SJSA1 (cell line): ENCODE measurements at regions not wholly inside any gene's neighbourhood (a gene's known extent, or its start where the extent isn't known, plus 50 kb on each side); places are given as distances from the start of the nearest gene placed in this dataset.
A peak's percentile ranks its signal among the peaks of the same experiment; 100 is the strongest.

Source experiments
- DNase-seq, 2 experiments: peaks; one replicate each; pipeline ENCODE4 v3.0.0-alpha.2; 2015 to 2020; ENCODE audit warnings: low spot score in 2 of 2, low read depth in 1 of 2
- H3K27ac ChIP-seq: fragments of 250-450 bp; sonication (Bioruptor Pico); 2 replicates; pipeline ENCODE4 v1.5.1; 2020; ENCODE audit warnings: mild to moderate bottlenecking, moderate library complexity
- H3K27me3 ChIP-seq: fragments of 250-450 bp; sonication (Bioruptor Pico); replicated peaks from 2 replicates; pipeline ENCODE4 v1.5.1; 2020; ENCODE audit warnings: mild to moderate bottlenecking, moderate library complexity
- H3K36me3 ChIP-seq: fragments of 250-450 bp; sonication (Bioruptor Pico); 2 replicates; pipeline ENCODE4 v1.5.1; 2020; ENCODE audit warnings: mild to moderate bottlenecking
- H3K4me1 ChIP-seq: fragments of 250-450 bp; sonication (Bioruptor Pico); replicated peaks from 2 replicates; pipeline ENCODE4 v1.6.1; 2021; ENCODE audit warnings: mild to moderate bottlenecking
- H3K4me3 ChIP-seq: fragments of 250-450 bp; sonication (Bioruptor Pico); 2 replicates; pipeline ENCODE4 v1.5.1; 2020; ENCODE audit warnings: mild to moderate bottlenecking
- H3K9me3 ChIP-seq: fragments of 250-450 bp; sonication (Bioruptor Pico); replicated peaks from 2 replicates; pipeline ENCODE4 v1.5.1; 2020; ENCODE audit warnings: mild to moderate bottlenecking

- no peaks in the 10 kb centered on the region for H3K36me3 ChIP-seq
- no peak overlapping the region for H3K4me3 ChIP-seq
- no peak for DNase-seq
- H3K27me3 ChIP-seq: no peaks in the 10 kb centered on the region
- no peak overlapping the region for H3K27ac ChIP-seq
- peaks cover 4% of the 10 kb centered on the region for H3K4me1 ChIP-seq
- H3K9me3 ChIP-seq: no peaks in the 10 kb centered on the region
Measured at GRCh38 chr3:182300266-182300665, 493.0 kb upstream of the ATP11B start.

- no peaks in the 10 kb centered on the region for H3K4me1 ChIP-seq
- H3K36me3 ChIP-seq: no peaks in the 10 kb centered on the region
- DNase-seq: no peak
- no peak overlapping the region for H3K27ac ChIP-seq
- H3K27me3 ChIP-seq: no peaks in the 10 kb centered on the region
- no peaks in the 10 kb centered on the region for H3K9me3 ChIP-seq
- no peak overlapping the region for H3K4me3 ChIP-seq
Measured at GRCh38 chr3:182303169-182303568, 490.1 kb upstream of the ATP11B start.

- Histone ChIP-seq H3K36me3 (no peaks in the 10 kb centered on the region), H3K27me3 (no peaks in the 10 kb centered on the region), H3K9me3 (no peaks in the 10 kb centered on the region), H3K27ac (no peak overlapping the region), H3K4me3 (no peak overlapping the region), H3K4me1 (no peaks in the 10 kb centered on the region; the same call in 1 of the 2 replicates)
- no peak for DNase-seq
Measured at GRCh38 chr3:182305881-182306665, 487.2 kb upstream of the ATP11B start.

- no peak for DNase-seq
Measured at GRCh38 chr3:182308328-182308727, 485.0 kb upstream of the ATP11B start.

GRCh38 chr3:182309120-182309519 is 484.2 kb upstream of the ATP11B start:
- H3K36me3 ChIP-seq: no peaks in the 10 kb centered on the region
- no peak overlapping the region for H3K4me3 ChIP-seq
- no peaks in the 10 kb centered on the region; the same call in 1 of the 2 replicates for H3K4me1 ChIP-seq
- no peak overlapping the region for H3K27ac ChIP-seq
- H3K27me3 ChIP-seq: no peaks in the 10 kb centered on the region
- no peak for DNase-seq
- H3K9me3 ChIP-seq: no peaks in the 10 kb centered on the region; the same call in 1 of the 2 replicates

More at GRCh38 chr3:182308328-182308727, 485.0 kb upstream of the ATP11B start:
- Histone ChIP-seq H3K27ac (no peak overlapping the region), H3K4me1 (no peaks in the 10 kb centered on the region; the same call in 1 of the 2 replicates), H3K27me3 (no peaks in the 10 kb centered on the region), H3K36me3 (no peaks in the 10 kb centered on the region), H3K9me3 (no peaks in the 10 kb centered on the region; the same call in 1 of the 2 replicates), H3K4me3 (no peak overlapping the region)

- Histone ChIP-seq H3K4me3 (no peak overlapping the region), H3K9me3 (peaks cover 3% of the 10 kb centered on the region), H3K4me1 (no peaks in the 10 kb centered on the region), H3K27me3 (no peaks in the 10 kb centered on the region), H3K36me3 (no peaks in the 10 kb centered on the region; the same call in 1 of the 2 replicates), H3K27ac (no peak overlapping the region)
- DNase-seq: no peak
Measured at GRCh38 chr3:182315313-182315712, 478.0 kb upstream of the ATP11B start.

- Histone ChIP-seq H3K4me3 (no peak overlapping the region; the same call in 1 of the 2 replicates), H3K4me1 (peaks cover 55% of the 10 kb centered on the region), H3K27me3 (no peaks in the 10 kb centered on the region), H3K27ac (peak overlapping the region; percentile 81), H3K36me3 (peaks cover 3% of the 10 kb centered on the region; the same call in 1 of the 2 replicates), H3K9me3 (no peaks in the 10 kb centered on the region)
- DNase-seq: no peak
Measured at GRCh38 chr3:182323126-182323700, 470.1 kb upstream of the ATP11B start.

- Histone ChIP-seq H3K9me3 (no peaks in the 10 kb centered on the region), H3K4me3 (no peak overlapping the region; the same call in 1 of the 2 replicates), H3K36me3 (peaks cover 3% of the 10 kb centered on the region; the same call in 1 of the 2 replicates), H3K27ac (peak overlapping the region; percentile 81), H3K4me1 (peaks cover 55% of the 10 kb centered on the region), H3K27me3 (no peaks in the 10 kb centered on the region)
- DNase-seq: peak in 1 of 2 experiments; percentile 57
Measured at GRCh38 chr3:182323898-182324297, 469.4 kb upstream of the ATP11B start.

- H3K36me3 ChIP-seq: peaks cover 3% of the 10 kb centered on the region; the same call in 1 of the 2 replicates
Measured at GRCh38 chr3:182325213-182325950, 467.9 kb upstream of the ATP11B start.

GRCh38 chr3:182327196-182327681 is 466.1 kb upstream of the ATP11B start:
- DNase-seq: peak; percentile 39 to 51
- H3K27ac ChIP-seq: peak overlapping the region; percentile 32
- no peaks in the 10 kb centered on the region for H3K36me3 ChIP-seq

More at GRCh38 chr3:182325213-182325950, 467.9 kb upstream of the ATP11B start:
- H3K27me3 ChIP-seq: no peaks in the 10 kb centered on the region
- peak; percentile 74 to 83 for DNase-seq
- peaks cover 55% of the 10 kb centered on the region for H3K4me1 ChIP-seq
- peak overlapping the region; percentile 7; the same call in 1 of the 2 replicates for H3K4me3 ChIP-seq
- no peaks in the 10 kb centered on the region for H3K9me3 ChIP-seq
- peak overlapping the region; percentile 81 for H3K27ac ChIP-seq

GRCh38 chr3:182330646-182331045 is 462.7 kb upstream of the ATP11B start:
- Histone ChIP-seq H3K36me3 (no peaks in the 10 kb centered on the region), H3K4me3 (no peak overlapping the region), H3K27me3 (no peaks in the 10 kb centered on the region), H3K9me3 (no peaks in the 10 kb centered on the region), H3K27ac (no peak overlapping the region), H3K4me1 (peaks cover 23% of the 10 kb centered on the region)
- DNase-seq: no peak

More at GRCh38 chr3:182327196-182327681, 466.1 kb upstream of the ATP11B start:
- Histone ChIP-seq H3K27me3 (no peaks in the 10 kb centered on the region), H3K9me3 (no peaks in the 10 kb centered on the region), H3K4me1 (peaks cover 55% of the 10 kb centered on the region), H3K4me3 (no peak overlapping the region)

GRCh38 chr3:182331341-182331740 is 462.0 kb upstream of the ATP11B start:
- Histone ChIP-seq H3K4me3 (no peak overlapping the region), H3K9me3 (no peaks in the 10 kb centered on the region), H3K27ac (no peak overlapping the region), H3K36me3 (no peaks in the 10 kb centered on the region), H3K27me3 (no peaks in the 10 kb centered on the region), H3K4me1 (peaks cover 16% of the 10 kb centered on the region)
- no peak for DNase-seq

GRCh38 chr3:182342252-182342651 is 451.1 kb upstream of the ATP11B start:
- DNase-seq: no peak
- Histone ChIP-seq H3K4me1 (no peaks in the 10 kb centered on the region; the same call in 1 of the 2 replicates), H3K9me3 (no peaks in the 10 kb centered on the region), H3K27ac (no peak overlapping the region), H3K36me3 (no peaks in the 10 kb centered on the region), H3K27me3 (no peaks in the 10 kb centered on the region), H3K4me3 (no peak overlapping the region)
